GM12872 (cell line): ENCODE measurements at regions not wholly inside any gene's neighbourhood (a gene's known extent, or its start where the extent isn't known, plus 50 kb on each side); places are given as distances from the start of the nearest gene placed in this dataset.

Experiments used
- TF ChIP-seq, protein P1 (sequence below): IDR thresholded peaks from 3 replicates; pipeline ENCODE4 v1.5.1; 2011; ENCODE audit warnings: low read depth, mild to moderate bottlenecking, low read length, moderate library complexity; ENCODE audit not compliant: insufficient read depth

GRCh38 chr5:57317341-57317740 is 143.5 kb downstream of the GPBP1 start:
- TF ChIP-seq, protein P1, sequence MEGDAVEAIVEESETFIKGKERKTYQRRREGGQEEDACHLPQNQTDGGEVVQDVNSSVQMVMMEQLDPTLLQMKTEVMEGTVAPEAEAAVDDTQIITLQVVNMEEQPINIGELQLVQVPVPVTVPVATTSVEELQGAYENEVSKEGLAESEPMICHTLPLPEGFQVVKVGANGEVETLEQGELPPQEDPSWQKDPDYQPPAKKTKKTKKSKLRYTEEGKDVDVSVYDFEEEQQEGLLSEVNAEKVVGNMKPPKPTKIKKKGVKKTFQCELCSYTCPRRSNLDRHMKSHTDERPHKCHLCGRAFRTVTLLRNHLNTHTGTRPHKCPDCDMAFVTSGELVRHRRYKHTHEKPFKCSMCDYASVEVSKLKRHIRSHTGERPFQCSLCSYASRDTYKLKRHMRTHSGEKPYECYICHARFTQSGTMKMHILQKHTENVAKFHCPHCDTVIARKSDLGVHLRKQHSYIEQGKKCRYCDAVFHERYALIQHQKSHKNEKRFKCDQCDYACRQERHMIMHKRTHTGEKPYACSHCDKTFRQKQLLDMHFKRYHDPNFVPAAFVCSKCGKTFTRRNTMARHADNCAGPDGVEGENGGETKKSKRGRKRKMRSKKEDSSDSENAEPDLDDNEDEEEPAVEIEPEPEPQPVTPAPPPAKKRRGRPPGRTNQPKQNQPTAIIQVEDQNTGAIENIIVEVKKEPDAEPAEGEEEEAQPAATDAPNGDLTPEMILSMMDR = no peak

DNA sequence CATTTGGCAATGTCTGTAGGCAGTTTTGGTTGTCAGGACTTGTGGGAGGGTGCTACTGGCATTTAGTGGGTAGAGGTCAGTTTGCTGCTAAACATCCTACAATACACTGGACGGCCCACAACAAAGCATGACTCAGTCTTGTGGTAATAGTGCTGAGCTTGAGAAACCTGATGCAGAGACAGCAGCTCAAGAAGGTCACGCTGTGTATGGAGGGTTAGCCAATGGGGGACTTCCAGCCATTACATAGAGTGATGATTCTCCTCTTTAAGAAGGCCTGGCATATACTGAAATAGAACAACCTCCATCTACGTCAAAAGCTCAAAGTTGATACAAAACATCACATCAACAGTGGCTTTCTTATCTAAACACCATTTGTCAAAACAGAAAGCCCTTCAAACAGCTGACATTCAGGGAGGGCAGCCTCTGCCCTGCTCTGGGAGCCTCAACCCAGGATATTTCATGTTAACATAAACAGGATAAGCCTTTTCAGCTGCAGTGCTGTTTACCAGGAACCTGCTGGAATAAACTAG is 143.0 kb downstream of the GPBP1 start:
- TF ChIP-seq, protein P1 = no peak

DNA sequence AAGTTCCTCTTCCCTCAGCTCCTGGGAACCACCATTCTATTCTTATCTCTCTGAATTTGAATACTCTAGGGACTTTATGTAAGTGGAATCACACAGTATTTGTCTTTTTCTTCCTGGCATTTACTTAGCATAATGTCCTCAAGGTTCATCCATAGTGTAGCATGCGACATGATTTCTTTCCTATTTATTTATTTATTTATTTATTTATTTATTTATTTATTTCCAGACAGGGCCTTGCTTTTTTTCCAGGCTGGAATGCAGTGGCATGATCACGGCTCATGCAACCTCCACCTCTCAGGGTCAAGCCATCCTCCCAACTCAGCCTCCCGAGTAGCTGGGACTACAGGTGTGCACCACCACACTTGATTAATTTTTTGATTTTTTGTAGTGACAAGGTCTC is 142.1 kb downstream of the GPBP1 start:
- TF ChIP-seq, protein P1 = no peak
